NOMO-1 (cell line): ENCODE measurements at regions not wholly inside any gene's neighbourhood (a gene's known extent, or its start where the extent isn't known, plus 50 kb on each side); places are given as distances from the start of the nearest gene placed in this dataset.

ENCODE experiments used
- DNase-seq, 2 experiments: peaks; one replicate each; lab custom pipeline; 2025; ENCODE audit not compliant: unreplicated experiment in 2 of 2; lab: John Stamatoyannopoulos, UW

DNA sequence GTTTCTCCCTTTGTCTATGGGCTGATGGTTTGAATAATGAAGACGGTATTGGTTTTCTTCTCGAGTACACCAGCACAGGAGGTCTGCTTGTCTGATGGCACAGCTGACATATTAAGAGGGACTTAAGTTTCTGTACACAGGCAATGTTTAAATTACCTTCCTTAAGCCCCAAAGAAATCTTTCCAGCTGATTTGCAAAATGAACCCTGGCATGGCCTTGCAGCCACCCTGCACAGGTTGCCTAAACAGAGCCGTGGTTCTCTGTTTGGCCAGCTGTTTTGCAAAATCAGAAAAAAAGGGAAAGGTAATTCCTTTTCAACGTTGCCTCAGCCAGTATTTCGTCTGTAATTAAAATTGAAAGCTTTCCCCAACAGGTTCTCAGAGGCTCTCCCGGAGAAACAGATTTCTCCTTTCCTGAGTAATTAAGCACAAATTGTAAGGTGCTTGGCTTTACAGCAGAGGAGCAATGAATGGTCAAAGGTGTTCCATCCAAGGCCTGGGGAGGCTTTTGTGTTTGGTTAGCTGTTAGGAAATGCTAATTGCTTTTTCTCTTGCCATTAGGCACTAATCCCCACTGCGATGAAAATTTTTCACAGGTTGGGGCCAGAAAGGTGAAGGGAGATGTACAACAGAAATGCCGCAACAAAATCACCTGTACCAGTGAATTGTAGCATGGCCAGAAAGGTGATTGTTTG, 138.9 kb downstream of the RASEF start:
- DNase-seq = no peak
